Body of pancreas (tissue), 4 donors: ENCODE measurements at regions not wholly inside any gene's neighbourhood (a gene's known extent, or its start where the extent isn't known, plus 50 kb on each side); places are given as distances from the start of the nearest gene placed in this dataset.

ENCODE experiments used
- CTCF ChIP-seq, 7 experiments: fragments of 450-650 bp in 4 of 7; fragments of 200-600 bp in 3 of 7; sonication (generic) in 3 of 7; IDR thresholded peaks; one replicate each; pipeline ENCODE4 v1.5.1; 2016 to 2019; ENCODE audit warnings: antibody characterized with exemption in 7 of 7
- POLR2A ChIP-seq, 3 donors: fragments of 450-650 bp; IDR thresholded peaks; one replicate each; pipeline ENCODE4 v1.6.1; 2016; ENCODE audit warnings: antibody characterized with exemption in 3 of 3, mild to moderate bottlenecking in 2 of 3

- TF ChIP-seq CTCF (IDR thresholded peaks at IDR 0.05) (no peak), POLR2A (IDR thresholded peaks at IDR 0.05) (no peak)
Measured at GRCh38 chr21:35444391-35444790, 395.3 kb upstream of the RUNX1 start.
